ENCODE measurements at regions not wholly inside any gene's neighbourhood (a gene's known extent, or its start where the extent isn't known, plus 50 kb on each side); places are given as distances from the start of the nearest gene placed in this dataset.

GRCh38 chr11:45597097-45597496, 68.3 kb downstream of the CHST1 start:
- no peak for DNase-seq

GRCh38 chr11:45596571-45596970, 68.9 kb downstream of the CHST1 start:
- no peak for DNase-seq

GRCh38 chr11:45593992-45594391, 71.4 kb downstream of the CHST1 start:
- DNase-seq, result no peak

- DNase-seq, result peak; percentile 58
Observed at GRCh38 chr11:45592636-45593035, 72.8 kb downstream of the CHST1 start.

GRCh38 chr11:45590743-45591142, 74.7 kb downstream of the CHST1 start:
- DNase-seq, result no peak

GRCh38 chr11:45585205-45585604, 80.2 kb downstream of the CHST1 start:
- DNase-seq, result no peak

- no peak for DNase-seq
Observed at GRCh38 chr11:45583981-45584566, 81.3 kb downstream of the CHST1 start.

GRCh38 chr11:45580399-45580798, 85.0 kb downstream of the CHST1 start:
- peak; percentile 68 for DNase-seq

GRCh38 chr11:45578316-45578715, 87.1 kb downstream of the CHST1 start:
- DNase-seq, result no peak

GRCh38 chr11:45577752-45578151, 87.7 kb downstream of the CHST1 start:
- DNase-seq, result no peak

- DNase-seq, result no peak
Observed at GRCh38 chr11:45576461-45577215, 88.8 kb downstream of the CHST1 start.

GRCh38 chr11:45573728-45574127, 91.7 kb downstream of the CHST1 start:
- no peak for DNase-seq

GRCh38 chr11:45572354-45573123, 92.9 kb downstream of the CHST1 start:
- DNase-seq, result no peak

- no peak for DNase-seq
Observed at GRCh38 chr11:45569776-45570175, 95.6 kb downstream of the CHST1 start.

- peak; percentile 51 for DNase-seq
Observed at GRCh38 chr11:45568049-45568448, 97.4 kb downstream of the CHST1 start.

GRCh38 chr11:45565446-45565988, 99.9 kb downstream of the CHST1 start:
- DNase-seq, result no peak

- DNase-seq, result no peak
Observed at GRCh38 chr11:45563810-45564209, 101.6 kb downstream of the CHST1 start.

- peak; percentile 29 for DNase-seq
Observed at GRCh38 chr11:45563171-45563570, 102.3 kb downstream of the CHST1 start.

GRCh38 chr11:45560913-45561281, 104.5 kb downstream of the CHST1 start:
- DNase-seq, result peak; percentile 52

GRCh38 chr11:45560155-45560912, 105.1 kb downstream of the CHST1 start:
- DNase-seq, result peak; percentile 33

GRCh38 chr11:45556851-45557707, 108.3 kb downstream of the CHST1 start:
- DNase-seq, result no peak

Data from eye (tissue), 1 donor.